ENCODE measurements at regions not wholly inside any gene's neighbourhood (a gene's known extent, or its start where the extent isn't known, plus 50 kb on each side); places are given as distances from the start of the nearest gene placed in this dataset.
"Not testable (repeated sequence)": the region's sequence is repeated elsewhere in the genome, so short reads cannot be mapped to it uniquely, and the experiment has no call there.

- DNase-seq (ENCODE audit: insufficient read length, low spot score) (no peak), FAIRE-seq (no peak)
- no peak for TF ChIP-seq POLR2A (IDR thresholded peaks at IDR 0.05; ENCODE audit: low read depth, low read length)
Measured at GRCh38 chr1:221274373-221274772, 395.1 kb downstream of the HLX start.

GRCh38 chr1:221276896-221277409 lies 397.7 kb downstream of the HLX start:
- TF ChIP-seq POLR2A (IDR thresholded peaks at IDR 0.05; ENCODE audit: low read depth, low read length): no peak
- FAIRE-seq (no peak), DNase-seq (ENCODE audit: insufficient read length, low spot score) (no peak)

GRCh38 chr1:221279146-221279545 lies 399.9 kb downstream of the HLX start:
- DNase-seq (ENCODE audit: insufficient read length, low spot score): no peak
- no peak for TF ChIP-seq POLR2A (IDR thresholded peaks at IDR 0.05; ENCODE audit: low read depth, low read length)
- no peak for FAIRE-seq

GRCh38 chr1:221283532-221283931 lies 404.3 kb downstream of the HLX start:
- no peak for TF ChIP-seq POLR2A (IDR thresholded peaks at IDR 0.05; ENCODE audit: low read depth, low read length)
- DNase-seq (ENCODE audit: insufficient read length, low spot score) (no peak), FAIRE-seq (no peak)

GRCh38 chr1:221284028-221284427 lies 404.8 kb downstream of the HLX start:
- no peak for TF ChIP-seq POLR2A (IDR thresholded peaks at IDR 0.05; ENCODE audit: low read depth, low read length)
- DNase-seq (ENCODE audit: insufficient read length, low spot score): no peak
- no peak for FAIRE-seq

GRCh38 chr1:221284991-221285390 lies 405.7 kb downstream of the HLX start:
- FAIRE-seq; DNase-seq (ENCODE audit: insufficient read length, low spot score): not testable (repeated sequence)

- not testable (repeated sequence) for FAIRE-seq; DNase-seq (ENCODE audit: insufficient read length, low spot score)
Measured at GRCh38 chr1:221285458-221286210, 406.4 kb downstream of the HLX start.

- FAIRE-seq (no peak), DNase-seq (ENCODE audit: insufficient read length, low spot score) (no peak)
- no peak for TF ChIP-seq POLR2A (IDR thresholded peaks at IDR 0.05; ENCODE audit: low read depth, low read length)
Measured at GRCh38 chr1:221286399-221286798, 407.2 kb downstream of the HLX start.

GRCh38 chr1:221289103-221289502 lies 409.9 kb downstream of the HLX start:
- TF ChIP-seq POLR2A (IDR thresholded peaks at IDR 0.05; ENCODE audit: low read depth, low read length): no peak
- DNase-seq (ENCODE audit: insufficient read length, low spot score): no peak
- FAIRE-seq: no peak

GRCh38 chr1:221290669-221291068 lies 411.4 kb downstream of the HLX start:
- no peak for TF ChIP-seq POLR2A (IDR thresholded peaks at IDR 0.05; ENCODE audit: low read depth, low read length)
- FAIRE-seq (no peak), DNase-seq (ENCODE audit: insufficient read length, low spot score) (no peak)

- no peak for FAIRE-seq
- no peak for TF ChIP-seq POLR2A (IDR thresholded peaks at IDR 0.05; ENCODE audit: low read depth, low read length)
- no peak for DNase-seq (ENCODE audit: insufficient read length, low spot score)
Measured at GRCh38 chr1:221291113-221291512, 411.9 kb downstream of the HLX start.

GRCh38 chr1:221292652-221293051 lies 413.4 kb downstream of the HLX start:
- DNase-seq (ENCODE audit: insufficient read length, low spot score) (no peak), FAIRE-seq (no peak)
- TF ChIP-seq POLR2A (IDR thresholded peaks at IDR 0.05; ENCODE audit: low read depth, low read length): no peak

GRCh38 chr1:221294242-221294641 lies 415.0 kb downstream of the HLX start:
- no peak for TF ChIP-seq POLR2A (IDR thresholded peaks at IDR 0.05; ENCODE audit: low read depth, low read length)
- DNase-seq (ENCODE audit: insufficient read length, low spot score) (no peak), FAIRE-seq (no peak)

- FAIRE-seq: no peak
Measured at GRCh38 chr1:221302357-221302756, 423.1 kb downstream of the HLX start.

GRCh38 chr1:221302810-221303209 lies 423.6 kb downstream of the HLX start:
- no peak for TF ChIP-seq POLR2A (IDR thresholded peaks at IDR 0.05; ENCODE audit: low read depth, low read length)
- DNase-seq (ENCODE audit: insufficient read length, low spot score) (no peak), FAIRE-seq (no peak)

More at GRCh38 chr1:221302357-221302756, 423.1 kb downstream of the HLX start:
- no peak for TF ChIP-seq POLR2A (IDR thresholded peaks at IDR 0.05; ENCODE audit: low read depth, low read length)
- DNase-seq (ENCODE audit: insufficient read length, low spot score): no peak

Data from H54 (cell line).